GM12891 (cell line): ENCODE measurements at regions not wholly inside any gene's neighbourhood (a gene's known extent, or its start where the extent isn't known, plus 50 kb on each side); places are given as distances from the start of the nearest gene placed in this dataset.
"Not testable (repeated sequence)": the region's sequence is repeated elsewhere in the genome, so short reads cannot be mapped to it uniquely, and the experiment has no call there.

Experiments
- DNase-seq: peaks from one replicate; pipeline ENCODE4 v3.0.0; 2011; ENCODE audit warnings: low spot score; ENCODE audit not compliant: insufficient read length
- FAIRE-seq: peaks from 2 replicates; lab custom pipeline; 2011; peaks lifted over from hg19 to GRCh38; lab: Jason Lieb, UNC
- PAX5 ChIP-seq: IDR thresholded peaks from 2 replicates; pipeline ENCODE4 v1.6.1; 2011; ENCODE audit warnings: low read length, moderate library complexity, mild to moderate bottlenecking; ENCODE audit not compliant: insufficient read depth, severe bottlenecking
- POLR2A ChIP-seq: IDR thresholded peaks from 2 replicates; pipeline ENCODE4 v1.6.1; 2011; ENCODE audit warnings: low read depth, low read length, control low read depth
- POLR2AphosphoS5 ChIP-seq: IDR thresholded peaks from 2 replicates; pipeline ENCODE4 v1.6.1; 2011; ENCODE audit warnings: low read depth, low read length, control low read depth
- POU2F2 ChIP-seq: IDR thresholded peaks from 2 replicates; pipeline ENCODE4 v1.6.1; 2011; ENCODE audit warnings: low read depth, mild to moderate bottlenecking, control low read depth, low read length, moderate library complexity
- SPI1 ChIP-seq: IDR thresholded peaks from 2 replicates; pipeline ENCODE4 v1.6.1; 2011; ENCODE audit warnings: low read depth, low read length, control low read depth
- TAF1 ChIP-seq: IDR thresholded peaks from 2 replicates; pipeline ENCODE4 v1.6.1; 2011; ENCODE audit warnings: low read depth, low read length, control low read depth

GRCh38 chr4:38385093-38386004 is 278.6 kb upstream of the KLF3 start:
- no peak for TF ChIP-seq PAX5
- no peak for TF ChIP-seq TAF1
- no peak for TF ChIP-seq SPI1
- TF ChIP-seq POLR2AphosphoS5, result no peak
- TF ChIP-seq POU2F2, result no peak
- no peak for TF ChIP-seq POLR2A
- DNase-seq (no peak), FAIRE-seq (no peak)

GRCh38 chr4:38386005-38386551 is 277.9 kb upstream of the KLF3 start:
- no peak for DNase-seq
- TF ChIP-seq POU2F2 (no peak), PAX5 (no peak), SPI1 (no peak), POLR2A (no peak), TAF1 (no peak), POLR2AphosphoS5 (no peak)
- FAIRE-seq, result no peak

- FAIRE-seq (no peak), DNase-seq (no peak)
- no peak for TF ChIP-seq POLR2A
- no peak for TF ChIP-seq POLR2AphosphoS5
- no peak for TF ChIP-seq POU2F2
Observed at GRCh38 chr4:38386654-38387188, 277.3 kb upstream of the KLF3 start.

GRCh38 chr4:38387348-38387747 is 276.7 kb upstream of the KLF3 start:
- FAIRE-seq (no peak), DNase-seq (no peak)
- TF ChIP-seq POU2F2, result no peak
- no peak for TF ChIP-seq TAF1
- no peak for TF ChIP-seq SPI1
- TF ChIP-seq PAX5, result no peak
- no peak for TF ChIP-seq POLR2A
- TF ChIP-seq POLR2AphosphoS5, result no peak

- TF ChIP-seq PAX5, result no peak
- TF ChIP-seq POLR2A, result no peak
- TF ChIP-seq POU2F2, result no peak
- TF ChIP-seq TAF1, result no peak
- no peak for TF ChIP-seq SPI1
- TF ChIP-seq POLR2AphosphoS5, result no peak
Observed at GRCh38 chr4:38387819-38388218, 276.2 kb upstream of the KLF3 start.

GRCh38 chr4:38388907-38389306 is 275.1 kb upstream of the KLF3 start:
- DNase-seq, FAIRE-seq: not testable (repeated sequence)

More at GRCh38 chr4:38387819-38388218, 276.2 kb upstream of the KLF3 start:
- DNase-seq (no peak), FAIRE-seq (no peak)

- TF ChIP-seq POLR2A (no peak), TAF1 (no peak), SPI1 (no peak), POLR2AphosphoS5 (no peak), POU2F2 (no peak), PAX5 (no peak)
- no peak for DNase-seq
- FAIRE-seq, result no peak
Observed at GRCh38 chr4:38390969-38391545, 272.9 kb upstream of the KLF3 start.

- no peak for DNase-seq
- TF ChIP-seq POLR2AphosphoS5, result no peak
- no peak for TF ChIP-seq POU2F2
- TF ChIP-seq TAF1, result no peak
- no peak for TF ChIP-seq PAX5
- no peak for TF ChIP-seq SPI1
- no peak for TF ChIP-seq POLR2A
- no peak for FAIRE-seq
Observed at GRCh38 chr4:38392223-38392855, 271.7 kb upstream of the KLF3 start.

GRCh38 chr4:38396091-38396490 is 267.9 kb upstream of the KLF3 start:
- DNase-seq (no peak), FAIRE-seq (no peak)
- TF ChIP-seq TAF1 (no peak), POLR2A (no peak), POLR2AphosphoS5 (no peak), PAX5 (no peak), POU2F2 (no peak), SPI1 (no peak)
